Uterus (tissue), 3 donors: ENCODE measurements at regions not wholly inside any gene's neighbourhood (a gene's known extent, or its start where the extent isn't known, plus 50 kb on each side); places are given as distances from the start of the nearest gene placed in this dataset.
"Not testable (repeated sequence)": the region's sequence is repeated elsewhere in the genome, so short reads cannot be mapped to it uniquely, and the experiment has no call there.

Experiments
- DNase-seq, 2 donors: peaks; one replicate each; pipeline ENCODE4 v3.0.0-alpha.2; 2019 to 2020
- H3K27ac ChIP-seq, 2 donors: fragments of 200-600 bp; sonication (generic); 1 replicate in 1 of 2; 2 replicates in 1 of 2; pipeline ENCODE4 v1.5.1; 2016 to 2018
- H3K27me3 ChIP-seq, 2 donors: fragments of 200-600 bp; sonication (generic); one replicate each; pipeline ENCODE4 v1.5.1; 2018 to 2019; ENCODE audit warnings: control low read depth in 1 of 2
- H3K36me3 ChIP-seq, 2 donors: fragments of 200-600 bp; sonication (generic); one replicate each; pipeline ENCODE4 v1.5.1; 2019; ENCODE audit warnings: control low read depth in 1 of 2
- H3K4me1 ChIP-seq, 2 donors: fragments of 200-600 bp; sonication (generic); one replicate each; pipeline ENCODE4 v1.5.1; 2018 to 2019; ENCODE audit warnings: control low read depth in 1 of 2
- H3K4me3 ChIP-seq, 2 donors: fragments of 200-600 bp; sonication (generic); 1 replicate in 1 of 2; 2 replicates in 1 of 2; pipeline ENCODE4 v1.5.1; 2018 to 2019; ENCODE audit warnings: mild to moderate bottlenecking in 1 of 2
- H3K9me3 ChIP-seq, 2 donors: fragments of 200-600 bp; sonication (generic); one replicate each; pipeline ENCODE4 v1.5.1; 2019; ENCODE audit warnings: control low read depth in 1 of 2
- CTCF ChIP-seq, 4 experiments: fragments of 200-600 bp in 2 of 4; fragments of 450-650 bp in 2 of 4; sonication (generic) in 2 of 4; IDR thresholded peaks; one replicate each; pipeline ENCODE4 v1.5.1; 2016 to 2019; ENCODE audit warnings: antibody characterized with exemption in 4 of 4, mild to moderate bottlenecking in 2 of 4, moderate library complexity in 1 of 4
- POLR2A ChIP-seq, 2 donors: fragments of 450-650 bp; IDR thresholded peaks; one replicate each; pipeline ENCODE4 v1.6.1; 2016; ENCODE audit warnings: antibody characterized with exemption in 2 of 2, mild to moderate bottlenecking in 1 of 2, moderate library complexity in 1 of 2
- intact Hi-C: fragments of 100-400 bp; cut with DNase I; formaldehyde crosslinking; loops from one replicate; pipeline ENCODE4 v1.15.1; 2023; ENCODE audit warnings: low total_unique reads
- donor health status: DM: yes; HTN: yes; CAD: no.

GRCh38 chr6:154637392-154637791, 95.8 kb upstream of the SCAF8 start:
- intact Hi-C loops = no loop called here
- TF ChIP-seq CTCF (IDR thresholded peaks at IDR 0.05) = no peak
- Histone ChIP-seq H3K9me3 (no peaks in the 10 kb centered on the region), H3K4me1 (no peaks in the 10 kb centered on the region), H3K27ac (no peak overlapping the region), H3K36me3 (no peaks in the 10 kb centered on the region), H3K27me3 (no peaks in the 10 kb centered on the region), H3K4me3 (no peak overlapping the region)
- no peak for DNase-seq

GRCh38 chr6:154638369-154638768, 94.8 kb upstream of the SCAF8 start:
- Histone ChIP-seq H3K27me3 (no peaks in the 10 kb centered on the region), H3K4me3 (no peak overlapping the region), H3K9me3 (no peaks in the 10 kb centered on the region), H3K27ac (no peak overlapping the region), H3K4me1 (no peaks in the 10 kb centered on the region), H3K36me3 (no peaks in the 10 kb centered on the region)
- no peak for DNase-seq
- TF ChIP-seq POLR2A (IDR thresholded peaks at IDR 0.05) (no peak), CTCF (IDR thresholded peaks at IDR 0.05) (no peak)
- intact Hi-C loops = no loop called here

GRCh38 chr6:154639196-154639595, 94.0 kb upstream of the SCAF8 start:
- intact Hi-C loops = not testable (repeated sequence)

GRCh38 chr6:154648188-154648887, 84.9 kb upstream of the SCAF8 start:
- no peaks in the 10 kb centered on the region for H3K27me3 ChIP-seq
- H3K9me3 ChIP-seq = no peaks in the 10 kb centered on the region
- no peaks in the 10 kb centered on the region for H3K4me1 ChIP-seq
- TF ChIP-seq CTCF (IDR thresholded peaks at IDR 0.05) (no peak), POLR2A (IDR thresholded peaks at IDR 0.05) (no peak)
- intact Hi-C loops = no loop called here
- no peaks in the 10 kb centered on the region for H3K36me3 ChIP-seq
- DNase-seq = no peak
- H3K27ac ChIP-seq = no peak overlapping the region
- no peak overlapping the region for H3K4me3 ChIP-seq

More at GRCh38 chr6:154639196-154639595, 94.0 kb upstream of the SCAF8 start:
- H3K9me3 ChIP-seq, H3K4me1 ChIP-seq, H3K36me3 ChIP-seq, H3K27ac ChIP-seq, H3K27me3 ChIP-seq, DNase-seq, H3K4me3 ChIP-seq: not testable (repeated sequence)

- Histone ChIP-seq H3K4me1 (no peaks in the 10 kb centered on the region), H3K36me3 (no peaks in the 10 kb centered on the region), H3K27ac (no peak overlapping the region), H3K27me3 (no peaks in the 10 kb centered on the region), H3K4me3 (no peak overlapping the region), H3K9me3 (no peaks in the 10 kb centered on the region)
- intact Hi-C loops = no loop called here
- no peak for DNase-seq
- TF ChIP-seq POLR2A (IDR thresholded peaks at IDR 0.05) = no peak
- TF ChIP-seq CTCF (IDR thresholded peaks at IDR 0.05) = no peak
Measured at GRCh38 chr6:154648888-154649205, 84.4 kb upstream of the SCAF8 start.

- TF ChIP-seq CTCF (IDR thresholded peaks at IDR 0.05) (no peak), POLR2A (IDR thresholded peaks at IDR 0.05) (no peak)
- intact Hi-C loops = no loop called here
- no peak for DNase-seq
- peak overlapping the region in 1 of 2 donors; percentile 47 for H3K27ac ChIP-seq
- no peaks in the 10 kb centered on the region for H3K36me3 ChIP-seq
- H3K4me1 ChIP-seq = no peaks in the 10 kb centered on the region
- no peaks in the 10 kb centered on the region for H3K27me3 ChIP-seq
- H3K4me3 ChIP-seq = no peak overlapping the region
- no peaks in the 10 kb centered on the region for H3K9me3 ChIP-seq
Measured at GRCh38 chr6:154649721-154650120, 83.5 kb upstream of the SCAF8 start.
